Activated CD4-positive, alpha-beta T cell treated with anti-CD3 and anti-CD28 coated beads for 48 hours (primary cell): ENCODE measurements at regions not wholly inside any gene's neighbourhood (a gene's known extent, or its start where the extent isn't known, plus 50 kb on each side); places are given as distances from the start of the nearest gene placed in this dataset.
A peak's percentile ranks its signal among the peaks of the same experiment; 100 is the strongest.
"Not testable (repeated sequence)": the region's sequence is repeated elsewhere in the genome, so short reads cannot be mapped to it uniquely, and the experiment has no call there.

Source experiments
- DNase-seq: peaks from one replicate; pipeline ENCODE4 v3.0.0-alpha.2; 2020

GRCh38 chr5:147085409-147085808 lies 149.4 kb upstream of the STK32A start:
- DNase-seq: no peak

GRCh38 chr5:147092044-147092443 lies 142.8 kb upstream of the STK32A start:
- no peak for DNase-seq

- no peak for DNase-seq
Observed at GRCh38 chr5:147093138-147093537, 141.7 kb upstream of the STK32A start.

- DNase-seq: no peak
Observed at GRCh38 chr5:147095740-147096139, 139.1 kb upstream of the STK32A start.

GRCh38 chr5:147098233-147098790 lies 136.5 kb upstream of the STK32A start:
- DNase-seq: peak; percentile 8

- DNase-seq: no peak
Observed at GRCh38 chr5:147101659-147102369, 133.0 kb upstream of the STK32A start.

GRCh38 chr5:147112899-147113298 lies 121.9 kb upstream of the STK32A start:
- no peak for DNase-seq

- DNase-seq: no peak
Observed at GRCh38 chr5:147113967-147114366, 120.9 kb upstream of the STK32A start.

GRCh38 chr5:147139759-147140158 lies 95.1 kb upstream of the STK32A start:
- DNase-seq: not testable (repeated sequence)

GRCh38 chr5:147140558-147140957 lies 94.3 kb upstream of the STK32A start:
- no peak for DNase-seq

GRCh38 chr5:147141580-147141979 lies 93.2 kb upstream of the STK32A start:
- not testable (repeated sequence) for DNase-seq

- DNase-seq: no peak
Observed at GRCh38 chr5:147143215-147143614, 91.6 kb upstream of the STK32A start.

GRCh38 chr5:147145328-147145727 lies 89.5 kb upstream of the STK32A start:
- DNase-seq: no peak

GRCh38 chr5:147148715-147149114 lies 86.1 kb upstream of the STK32A start:
- no peak for DNase-seq

- DNase-seq: no peak
Observed at GRCh38 chr5:147152086-147152485, 82.7 kb upstream of the STK32A start.

- DNase-seq: no peak
Observed at GRCh38 chr5:147154809-147155208, 80.0 kb upstream of the STK32A start.

- DNase-seq: no peak
Observed at GRCh38 chr5:147156012-147156411, 78.8 kb upstream of the STK32A start.

- DNase-seq: no peak
Observed at GRCh38 chr5:147160902-147161700, 73.7 kb upstream of the STK32A start.

GRCh38 chr5:147162740-147163139 lies 72.1 kb upstream of the STK32A start:
- DNase-seq: no peak

GRCh38 chr5:147167529-147167928 lies 67.3 kb upstream of the STK32A start:
- DNase-seq: no peak

- DNase-seq: no peak
Observed at GRCh38 chr5:147168578-147169327, 66.1 kb upstream of the STK32A start.

- DNase-seq: no peak
Observed at GRCh38 chr5:147169399-147169798, 65.4 kb upstream of the STK32A start.

GRCh38 chr5:147169901-147170300 lies 64.9 kb upstream of the STK32A start:
- no peak for DNase-seq
